Right lobe of liver (tissue), 4 donors: ENCODE measurements at regions not wholly inside any gene's neighbourhood (a gene's known extent, or its start where the extent isn't known, plus 50 kb on each side); places are given as distances from the start of the nearest gene placed in this dataset.

Source experiments
- POLR2A ChIP-seq: fragments of 450-650 bp; IDR thresholded peaks from one replicate; pipeline ENCODE4 v1.6.1; 2017; ENCODE audit warnings: antibody characterized with exemption, mild to moderate bottlenecking
- TF ChIP-seq, protein P1 (sequence below), 4 donors: fragments of 200-600 bp in 3 of 4; fragments of 450-650 bp in 1 of 4; IDR thresholded peaks; one replicate each; pipeline versions ENCODE4 v1.5.1 to v1.8.0; 2016 to 2022; ENCODE audit warnings: antibody characterized with exemption in 4 of 4, mild to moderate bottlenecking in 2 of 4
- donor health status: DM: no; HTN: no; CAD: no.
- donor health status: DM: no; HTN: no; CAD: no.
- donor health status: DM: no; HTN: yes; CAD: no.

DNA sequence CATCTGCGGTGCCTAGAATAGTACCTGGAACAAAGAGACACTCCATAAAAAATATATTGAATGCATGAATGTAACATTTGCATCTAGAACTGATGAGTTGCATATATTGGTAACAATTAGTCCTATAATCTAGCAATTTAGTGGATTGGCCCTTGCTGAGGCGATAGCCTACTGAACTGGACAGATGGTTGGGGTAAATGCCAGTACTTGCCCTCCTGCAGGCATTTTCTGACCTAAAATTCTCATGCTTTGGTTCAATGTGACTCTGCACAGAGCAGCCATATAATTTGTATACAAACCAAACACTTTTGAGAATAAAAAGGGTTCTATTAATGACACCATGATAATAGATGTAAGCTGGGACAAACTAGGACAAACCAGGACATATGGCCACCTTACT, 313.6 kb downstream of the OLFM3 start:
- no peak for TF ChIP-seq POLR2A
- TF ChIP-seq, protein P1, sequence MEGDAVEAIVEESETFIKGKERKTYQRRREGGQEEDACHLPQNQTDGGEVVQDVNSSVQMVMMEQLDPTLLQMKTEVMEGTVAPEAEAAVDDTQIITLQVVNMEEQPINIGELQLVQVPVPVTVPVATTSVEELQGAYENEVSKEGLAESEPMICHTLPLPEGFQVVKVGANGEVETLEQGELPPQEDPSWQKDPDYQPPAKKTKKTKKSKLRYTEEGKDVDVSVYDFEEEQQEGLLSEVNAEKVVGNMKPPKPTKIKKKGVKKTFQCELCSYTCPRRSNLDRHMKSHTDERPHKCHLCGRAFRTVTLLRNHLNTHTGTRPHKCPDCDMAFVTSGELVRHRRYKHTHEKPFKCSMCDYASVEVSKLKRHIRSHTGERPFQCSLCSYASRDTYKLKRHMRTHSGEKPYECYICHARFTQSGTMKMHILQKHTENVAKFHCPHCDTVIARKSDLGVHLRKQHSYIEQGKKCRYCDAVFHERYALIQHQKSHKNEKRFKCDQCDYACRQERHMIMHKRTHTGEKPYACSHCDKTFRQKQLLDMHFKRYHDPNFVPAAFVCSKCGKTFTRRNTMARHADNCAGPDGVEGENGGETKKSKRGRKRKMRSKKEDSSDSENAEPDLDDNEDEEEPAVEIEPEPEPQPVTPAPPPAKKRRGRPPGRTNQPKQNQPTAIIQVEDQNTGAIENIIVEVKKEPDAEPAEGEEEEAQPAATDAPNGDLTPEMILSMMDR (IDR thresholded peaks at IDR 0.05) = no peak
